Uterus (tissue), 2 donors: ENCODE measurements at regions not wholly inside any gene's neighbourhood (a gene's known extent, or its start where the extent isn't known, plus 50 kb on each side); places are given as distances from the start of the nearest gene placed in this dataset.

ENCODE experiments used
- CTCF ChIP-seq, 4 experiments: fragments of 200-600 bp in 2 of 4; fragments of 450-650 bp in 2 of 4; sonication (generic) in 2 of 4; IDR thresholded peaks; one replicate each; pipeline ENCODE4 v1.5.1; 2016 to 2019; ENCODE audit warnings: antibody characterized with exemption in 4 of 4, mild to moderate bottlenecking in 2 of 4, moderate library complexity in 1 of 4
- POLR2A ChIP-seq, 2 donors: fragments of 450-650 bp; IDR thresholded peaks; one replicate each; pipeline ENCODE4 v1.6.1; 2016; ENCODE audit warnings: antibody characterized with exemption in 2 of 2, mild to moderate bottlenecking in 1 of 2, moderate library complexity in 1 of 2

GRCh38 chr3:145384307-145384706 is 776.7 kb downstream of the PLOD2 start:
- no peak for TF ChIP-seq CTCF (IDR thresholded peaks at IDR 0.05)
- TF ChIP-seq POLR2A (IDR thresholded peaks at IDR 0.05): no peak
